CD14-positive monocyte (primary cell): ENCODE measurements at regions not wholly inside any gene's neighbourhood (a gene's known extent, or its start where the extent isn't known, plus 50 kb on each side); places are given as distances from the start of the nearest gene placed in this dataset.

Source experiments
- DNase-seq, 3 donors: peaks; one replicate each; pipeline ENCODE4 v3.0.0-alpha.2; 2011 to 2022
- H2AFZ ChIP-seq: 2 replicates; pipeline ENCODE4 v1.6.0; 2012; ENCODE audit warnings: mild to moderate bottlenecking, low read depth, low read length, inconsistent platforms; ENCODE audit not compliant: insufficient read depth, poor library complexity, severe bottlenecking
- H3K27ac ChIP-seq, 2 donors: 1 replicate in 1 of 2; 2 replicates in 1 of 2; pipeline ENCODE4 v1.5.1; 2012 to 2013; ENCODE audit warnings: low read length in 2 of 2, control low read depth in 1 of 2, inconsistent platforms in 1 of 2, low read depth in 1 of 2, mild to moderate bottlenecking in 1 of 2
- H3K27me3 ChIP-seq, 2 donors: one replicate each; pipeline versions ENCODE4 v1.6.0 to v1.6.1; 2011 to 2013; ENCODE audit warnings: low read length in 2 of 2; ENCODE audit not compliant: control insufficient read depth in 2 of 2, insufficient read depth in 2 of 2
- H3K36me3 ChIP-seq, 2 donors: replicated peaks in 1 of 2; 1 replicate in 1 of 2; 2 replicates in 1 of 2; pipeline versions ENCODE4 v1.5.1 to v1.6.1; 2012 to 2013; ENCODE audit warnings: low read length in 2 of 2, control low read depth in 1 of 2, inconsistent platforms in 1 of 2, mild to moderate bottlenecking in 1 of 2; ENCODE audit not compliant: insufficient read depth in 2 of 2, control insufficient read depth in 1 of 2
- H3K4me1 ChIP-seq, 2 donors: 1 replicate in 1 of 2; 2 replicates in 1 of 2; pipeline versions ENCODE4 v1.5.1 to v1.6.1; 2012 to 2013; ENCODE audit warnings: low read length in 2 of 2, control low read depth in 1 of 2, inconsistent platforms in 1 of 2, mild to moderate bottlenecking in 1 of 2, moderate library complexity in 1 of 2; ENCODE audit not compliant: insufficient read depth in 2 of 2, control insufficient read depth in 1 of 2
- H3K4me2 ChIP-seq: replicated peaks from 2 replicates; pipeline ENCODE3; 2012; ENCODE audit warnings: low read length, moderate library complexity, mild to moderate bottlenecking; ENCODE audit not compliant: poor library complexity, severe bottlenecking; ENCODE audit errors: extremely low read depth
- H3K4me3 ChIP-seq, 3 experiments: fragments of 200-600 bp in 1 of 3; sonication (generic) in 1 of 3; replicated peaks in 1 of 3; 1 replicate in 2 of 3; 2 replicates in 1 of 3; pipeline ENCODE4 v1.5.1; 2011 to 2013; ENCODE audit warnings: low read length in 3 of 3, mild to moderate bottlenecking in 3 of 3, control low read depth in 2 of 3, low read depth in 2 of 3, inconsistent platforms in 1 of 3, moderate library complexity in 1 of 3
- H3K79me2 ChIP-seq: 2 replicates; pipeline ENCODE4 v1.6.0; 2012; ENCODE audit warnings: mild to moderate bottlenecking, control low read depth, inconsistent platforms, low read length, moderate library complexity; ENCODE audit not compliant: insufficient read depth
- H3K9ac ChIP-seq: 2 replicates; pipeline ENCODE4 v1.6.0; 2017; ENCODE audit warnings: low read length, mild to moderate bottlenecking; ENCODE audit not compliant: insufficient read depth, poor library complexity, severe bottlenecking
- H3K9me3 ChIP-seq, 2 donors: replicated peaks in 1 of 2; 1 replicate in 1 of 2; 2 replicates in 1 of 2; pipeline versions ENCODE4 v1.5.1 to v1.6.1; 2012 to 2013; ENCODE audit warnings: low read length in 2 of 2, control low read depth in 1 of 2; ENCODE audit not compliant: control insufficient read depth in 1 of 2, insufficient read depth in 1 of 2
- H4K20me1 ChIP-seq: 2 replicates; pipeline ENCODE4 v1.6.0; 2012; ENCODE audit warnings: mild to moderate bottlenecking, low read length, control low read depth, moderate library complexity; ENCODE audit not compliant: insufficient read depth
- H3K27ac Mint-ChIP-seq, 7 donors: one replicate each; pipeline ENCODE4 v1.8.0; 2020; ENCODE audit warnings: mild to moderate bottlenecking in 7 of 7, mixed read lengths in 7 of 7, moderate library complexity in 6 of 7, inconsistent platforms in 2 of 7
- H3K27me3 Mint-ChIP-seq, 3 donors: one replicate each; pipeline ENCODE4 v1.8.0; 2021 to 2022; ENCODE audit warnings: low read depth in 3 of 3, mild to moderate bottlenecking in 3 of 3, mixed read lengths in 3 of 3, moderate library complexity in 3 of 3, inconsistent platforms in 1 of 3
- H3K36me3 Mint-ChIP-seq, 2 donors: one replicate each; pipeline ENCODE4 v1.8.0; 2020; ENCODE audit warnings: mixed read lengths in 2 of 2, inconsistent platforms in 1 of 2, mild to moderate bottlenecking in 1 of 2
- H3K4me1 Mint-ChIP-seq: one replicate; pipeline ENCODE4 v1.8.0; 2020; ENCODE audit warnings: mild to moderate bottlenecking, mixed read lengths
- H3K4me3 Mint-ChIP-seq, 2 donors: one replicate each; pipeline ENCODE4 v1.8.0; 2020; ENCODE audit warnings: mild to moderate bottlenecking in 2 of 2, mixed read lengths in 2 of 2, moderate library complexity in 1 of 2
- H3K9me3 Mint-ChIP-seq, 7 donors: one replicate each; pipeline ENCODE4 v1.8.0; 2020 to 2022; ENCODE audit warnings: mixed read lengths in 7 of 7, mild to moderate bottlenecking in 6 of 7, moderate library complexity in 6 of 7, inconsistent platforms in 2 of 7
- CTCF ChIP-seq: fragments of 200-600 bp; IDR thresholded peaks from one replicate; pipeline ENCODE4 v1.8.0; 2022; ENCODE audit warnings: antibody characterized with exemption, mild to moderate bottlenecking
- WGBS: methylation state at CpG from one replicate; pipeline ENCODE4 v1.1.5; 2013; ENCODE audit warnings: missing lambda C conversion rate; ENCODE audit not compliant: insufficient coverage; 5-methylcytosine and 5-hydroxymethylcytosine counted together
- intact Hi-C, 2 donors: fragments of 100-400 bp; cut with micrococcal nuclease; formaldehyde crosslinking; loops; one replicate each; pipeline versions ENCODE4 v1.15.0 to v1.15.1; 2023

GRCh38 chr16:47971225-47971624 is 184.6 kb downstream of the ABCC12 start:
- no peaks in the 10 kb centered on the region for H3K9me3 ChIP-seq
- no peaks in the 10 kb centered on the region for H3K36me3 Mint-ChIP-seq
- H3K79me2 ChIP-seq, result no peaks in the 10 kb centered on the region
- H3K9me3 Mint-ChIP-seq, result peaks cover 0 to 7% (median 4%) of the 10 kb centered on the region in 7 donors
- no peak overlapping the region for H3K4me3 Mint-ChIP-seq
- H2AFZ ChIP-seq, result no peak overlapping the region
- no peak overlapping the region for H3K4me3 ChIP-seq
- no peaks in the 10 kb centered on the region for H3K27me3 ChIP-seq
- intact Hi-C loops, result no loop called here
- no peak overlapping the region for H3K27ac ChIP-seq
- no CpG with 5 or more reads among the region's 2 CpGs for WGBS
- DNase-seq, result no peak
- H3K27me3 Mint-ChIP-seq, result peaks cover 0 to 2% (median 1%) of the 10 kb centered on the region in 3 donors
- no peaks in the 10 kb centered on the region for H3K4me1 Mint-ChIP-seq
- H3K4me1 ChIP-seq, result no peaks in the 10 kb centered on the region
- no peak for TF ChIP-seq CTCF
- no peaks in the 10 kb centered on the region for H4K20me1 ChIP-seq
- no peak overlapping the region for H3K9ac ChIP-seq
- no peak overlapping the region for H3K27ac Mint-ChIP-seq
- H3K36me3 ChIP-seq, result no peaks in the 10 kb centered on the region
- no peak overlapping the region for H3K4me2 ChIP-seq

GRCh38 chr16:47970291-47970931 is 185.4 kb downstream of the ABCC12 start:
- Histone ChIP-seq H3K4me1 (no peaks in the 10 kb centered on the region), H3K4me3 (no peak overlapping the region), H3K27ac (no peak overlapping the region), H4K20me1 (no peaks in the 10 kb centered on the region), H3K79me2 (no peaks in the 10 kb centered on the region), H3K27me3 (no peaks in the 10 kb centered on the region), H3K36me3 (no peaks in the 10 kb centered on the region), H3K4me2 (no peak overlapping the region), H3K9ac (no peak overlapping the region), H3K9me3 (no peaks in the 10 kb centered on the region), H2AFZ (no peak overlapping the region)
- intact Hi-C loops, result no loop called here
- Mint-ChIP-seq H3K4me1 (no peaks in the 10 kb centered on the region), H3K4me3 (no peak overlapping the region), H3K9me3 (peaks cover 0 to 7% (median 4%) of the 10 kb centered on the region in 7 donors), H3K36me3 (no peaks in the 10 kb centered on the region), H3K27ac (no peak overlapping the region), H3K27me3 (peaks cover 0 to 2% (median 1%) of the 10 kb centered on the region in 3 donors)
- TF ChIP-seq CTCF, result no peak
- WGBS, result no CpG with 5 or more reads among the region's 2 CpGs
- DNase-seq, result no peak
